ENCODE measurements at regions not wholly inside any gene's neighbourhood (a gene's known extent, or its start where the extent isn't known, plus 50 kb on each side); places are given as distances from the start of the nearest gene placed in this dataset.

- DNase-seq: no peak
These were observed 56.2 kb upstream of the DPH5 start for GRCh38 chr1:101081496-101082488.

- DNase-seq: no peak
These were observed 55.3 kb upstream of the DPH5 start for GRCh38 chr1:101080859-101081258.

- no peak for DNase-seq
These were observed 53.8 kb upstream of the DPH5 start for GRCh38 chr1:101079341-101079740.

GRCh38 chr1:101077849-101078248 is 52.3 kb upstream of the DPH5 start:
- no peak for DNase-seq

GRCh38 chr1:101075926-101076325 is 50.3 kb upstream of the DPH5 start:
- no peak for DNase-seq

All from activated naive CD4-positive, alpha-beta T cell (primary cell).